ENCODE measurements at regions not wholly inside any gene's neighbourhood (a gene's known extent, or its start where the extent isn't known, plus 50 kb on each side); places are given as distances from the start of the nearest gene placed in this dataset.

- TF ChIP-seq ZNF623 (tag by site-specific recombination; IDR thresholded peaks at IDR 0.05) (no peak), HOXA7 (CRISPR knock-in tag; IDR thresholded peaks at IDR 0.05; ENCODE audit: borderline replicate concordance) (no peak), ZNF274 (IDR thresholded peaks at IDR 0.05; ENCODE audit: low read length) (no peak), ZNF274 (tag by site-specific recombination; IDR thresholded peaks at IDR 0.05; ENCODE audit: borderline replicate concordance) (no peak), CTCF (tag by site-specific recombination; IDR thresholded peaks at IDR 0.05) (no peak), ZNF747 (tag by site-specific recombination; IDR thresholded peaks at IDR 0.05) (no peak), ZNF416 (tag by site-specific recombination; IDR thresholded peaks at IDR 0.05) (no peak), HOXC10 (CRISPR knock-in tag; IDR thresholded peaks at IDR 0.05) (no peak)
These were observed 81.5 kb downstream of the FTHL17 start for GRCh38 chrX:30990361-30990760.
